A549 (cell line): ENCODE measurements at regions not wholly inside any gene's neighbourhood (a gene's known extent, or its start where the extent isn't known, plus 50 kb on each side); places are given as distances from the start of the nearest gene placed in this dataset.

Source experiments
- ATAC-seq, 2 experiments: fragments of 200-7000 bp in 1 of 2; fragments of >200 bp in 1 of 2; cut with Nextera tagmentation in 1 of 2; cut with Tn5 transposase in 1 of 2; 3 replicates each; pipeline versions ENCODE4 v1.8.0 to v1.9.1; 2018 to 2020; ENCODE audit warnings: mild to moderate bottlenecking in 1 of 2, moderate library complexity in 1 of 2
- CTCF ChIA-PET: fragments of 300-600 bp; sonication (Branson Sonifier 250); formaldehyde crosslinking; extraction: SDS; loops from one replicate; lab custom pipeline; 2021; ENCODE audit warnings: antibody characterized with exemption, inconsistent platforms; lab: Yijun Ruan, JAX
- POLR2A ChIA-PET: fragments of 350-600 bp; formaldehyde crosslinking; extraction: SDS; loops from one replicate; lab custom pipeline; 2021; ENCODE audit warnings: antibody characterized with exemption, inconsistent platforms; lab: Yijun Ruan, JAX
- DNase-seq, 2 experiments: peaks; one replicate each; pipeline versions ENCODE4 v3.0.0 to v3.0.0-alpha.2; 2011 to 2016; ENCODE audit warnings: low read depth in 1 of 2, low spot score in 1 of 2
- FAIRE-seq: peaks from 2 replicates; lab custom pipeline; 2011; peaks lifted over from hg19 to GRCh38; lab: Jason Lieb, UNC
- H3K27ac ChIP-seq, 2 experiments: fragments of >200 bp; sonication (Bioruptor Twin); formaldehyde crosslinking; 3 replicates each; pipeline ENCODE4 v1.5.1; 2016 to 2017
- H3K4me1 ChIP-seq: fragments of >200 bp; sonication (Bioruptor Twin); formaldehyde crosslinking; 3 replicates; pipeline ENCODE4 v1.6.1; 2016
- H3K4me2 ChIP-seq: fragments of >200 bp; sonication (Bioruptor Twin); formaldehyde crosslinking; 3 replicates; pipeline ENCODE4 v1.6.1; 2016
- H3K4me3 ChIP-seq: fragments of >200 bp; sonication (Bioruptor Twin); formaldehyde crosslinking; 3 replicates; pipeline ENCODE4 v1.5.1; 2016
- H3K9me3 ChIP-seq: fragments of >200 bp; sonication (Bioruptor Twin); formaldehyde crosslinking; 3 replicates; pipeline ENCODE4 v1.6.1; 2016
- CBX2 ChIP-seq: fragments of 200-600 bp; sonication (generic); IDR thresholded peaks from 2 replicates; pipeline ENCODE4 v1.6.1; 2016; ENCODE audit warnings: low read depth, mild to moderate bottlenecking, borderline replicate concordance
- CHD2 ChIP-seq: fragments of 150-350 bp; IDR thresholded peaks from 2 replicates; pipeline ENCODE4 v1.6.1; 2014; ENCODE audit warnings: low read length; ENCODE audit not compliant: partially characterized antibody
- CTCF ChIP-seq: fragments of >200 bp; sonication (Bioruptor Twin); formaldehyde crosslinking; IDR thresholded peaks from 3 replicates; pipeline ENCODE4 v1.5.1; 2016
- E2F6 ChIP-seq: IDR thresholded peaks from 2 replicates; pipeline ENCODE4 v1.6.1; 2012; ENCODE audit warnings: low read depth, borderline replicate concordance
- EHF ChIP-seq: fragments of 250-450 bp; sonication (Bioruptor Pico); IDR thresholded peaks from 2 replicates; pipeline ENCODE4 v1.5.0; 2020; ENCODE audit warnings: mild to moderate bottlenecking
- ELK1 ChIP-seq: fragments of 150-350 bp; IDR thresholded peaks from 2 replicates; pipeline ENCODE4 v1.6.1; 2014; ENCODE audit warnings: low read depth, mild to moderate bottlenecking, low read length
- ESRRA ChIP-seq: fragments of 150-350 bp; IDR thresholded peaks from 2 replicates; pipeline ENCODE4 v1.6.1; 2014; ENCODE audit warnings: mild to moderate bottlenecking, low read length, borderline replicate concordance
- FOSL2 ChIP-seq, 2 experiments: fragments of 450-650 bp in 1 of 2; fragments of >200 bp in 1 of 2; sonication (Bioruptor Twin) in 1 of 2; formaldehyde crosslinking; IDR thresholded peaks; 2 replicates each; pipeline versions ENCODE4 v1.5.0 to v1.6.1; 2016 to 2020; ENCODE audit warnings: mild to moderate bottlenecking in 1 of 2, moderate library complexity in 1 of 2
- FOXS1 ChIP-seq: fragments of 250-450 bp; sonication (Bioruptor Pico); IDR thresholded peaks from 2 replicates; pipeline ENCODE4 v1.5.0; 2020; ENCODE audit warnings: mild to moderate bottlenecking, moderate library complexity
- HDAC2 ChIP-seq: fragments of 200-600 bp; sonication (generic); IDR thresholded peaks from 2 replicates; pipeline ENCODE4 v1.6.1; 2016
- HES2 ChIP-seq: fragments of >200 bp; sonication (Bioruptor Twin); formaldehyde crosslinking; IDR thresholded peaks from 2 replicates; pipeline ENCODE4 v1.6.1; 2016
- HEYL ChIP-seq: fragments of 250-450 bp; sonication (Bioruptor Pico); IDR thresholded peaks from 2 replicates; pipeline ENCODE4 v1.8.0; 2021; ENCODE audit warnings: mild to moderate bottlenecking, moderate library complexity
- HMGXB4 ChIP-seq: fragments of 250-450 bp; sonication (Bioruptor Pico); IDR thresholded peaks from 2 replicates; pipeline ENCODE4 v1.5.0; 2021; ENCODE audit warnings: mild to moderate bottlenecking, moderate library complexity, borderline replicate concordance
- JUN ChIP-seq, 2 experiments: fragments of >200 bp; sonication (Bioruptor Twin); formaldehyde crosslinking; IDR thresholded peaks; 2 replicates in 1 of 2; 3 replicates in 1 of 2; pipeline ENCODE4 v1.6.1; 2016 to 2017
- KDM1A ChIP-seq: fragments of 200-600 bp; sonication (generic); IDR thresholded peaks from 2 replicates; pipeline ENCODE4 v1.6.1; 2016; ENCODE audit warnings: low read depth, mild to moderate bottlenecking
- MYC ChIP-seq: IDR thresholded peaks from 2 replicates; pipeline ENCODE4 v1.6.1; 2012; ENCODE audit warnings: mild to moderate bottlenecking, inconsistent platforms, low read length, improper control_type of control experiment, borderline replicate concordance
- NFE2L2 ChIP-seq: fragments of 150-350 bp; conservative IDR thresholded peaks from 2 replicates; pipeline ENCODE4 v1.6.1; 2014; ENCODE audit warnings: low read length
- NR3C1 ChIP-seq: fragments of >200 bp; sonication (Bioruptor Twin); formaldehyde crosslinking; IDR thresholded peaks from 3 replicates; pipeline ENCODE4 v1.6.1; 2017
- PBX3 ChIP-seq: IDR thresholded peaks from 2 replicates; pipeline ENCODE4 v1.6.1; 2012
- PHF8 ChIP-seq: fragments of 200-600 bp; sonication (generic); IDR thresholded peaks from 2 replicates; pipeline ENCODE4 v1.6.1; 2016; ENCODE audit warnings: low read depth, mild to moderate bottlenecking, antibody characterized with exemption, moderate library complexity, borderline replicate concordance
- POLR2A ChIP-seq: IDR thresholded peaks from 2 replicates; pipeline ENCODE4 v1.6.1; 2012; ENCODE audit warnings: mild to moderate bottlenecking, low read length
- POLR2AphosphoS2 ChIP-seq: conservative IDR thresholded peaks from 2 replicates; pipeline ENCODE4 v1.6.1; 2012; ENCODE audit warnings: low read length, improper control_type of control experiment, inconsistent platforms
- RAD21 ChIP-seq, 2 experiments: fragments of >200 bp in 1 of 2; sonication (Bioruptor Twin) in 1 of 2; formaldehyde crosslinking in 1 of 2; IDR thresholded peaks in 1 of 2; conservative IDR thresholded peaks in 1 of 2; 2 replicates in 1 of 2; 3 replicates in 1 of 2; pipeline ENCODE4 v1.6.1; 2012 to 2018; ENCODE audit warnings: inconsistent platforms in 1 of 2
- TFCP2L1 ChIP-seq: fragments of 250-450 bp; sonication (Bioruptor Pico); IDR thresholded peaks from 2 replicates; pipeline ENCODE4 v1.5.0; 2021; ENCODE audit warnings: mild to moderate bottlenecking
- TP53 ChIP-seq: fragments of 250-450 bp; sonication (Bioruptor Pico); IDR thresholded peaks from 2 replicates; pipeline ENCODE4 v1.5.0; 2021; ENCODE audit warnings: mild to moderate bottlenecking, moderate library complexity
- ZNF302 ChIP-seq: fragments of 250-450 bp; sonication (Bioruptor Pico); IDR thresholded peaks from 2 replicates; pipeline ENCODE4 v1.9.0; 2021; ENCODE audit warnings: inconsistent platforms, mild to moderate bottlenecking, moderate library complexity
- ZSCAN20 ChIP-seq: fragments of 250-450 bp; sonication (Bioruptor Pico); IDR thresholded peaks from 2 replicates; pipeline ENCODE4 v1.8.0; 2022; ENCODE audit warnings: mild to moderate bottlenecking, moderate library complexity
- WGBS: methylation state at CpG from one replicate; pipeline ENCODE4 v1.1.6; 2017; ENCODE audit errors: missing lambda C conversion rate; 5-methylcytosine and 5-hydroxymethylcytosine counted together

GRCh38 chr22:27679176-27679575 lies 122.4 kb downstream of the MN1 start:
- Histone ChIP-seq H3K4me1 (no peaks in the 10 kb centered on the region), H3K4me2 (no peak overlapping the region), H3K27ac (no peak overlapping the region), H3K9me3 (no peaks in the 10 kb centered on the region), H3K4me3 (no peak overlapping the region)
- ATAC-seq (no peak), DNase-seq (no peak), FAIRE-seq (no peak)
- CTCF ChIA-PET = no interaction called here
- POLR2A ChIA-PET = no interaction called here
- 85% methylated on average over 5 of the region's 5 CpGs for WGBS
- no peak for TF ChIP-seq NFE2L2
- no peak for TF ChIP-seq EHF (CRISPR knock-in tag)
- no peak for TF ChIP-seq JUN (IDR thresholded peaks at IDR 0.05)
- no peak for TF ChIP-seq HMGXB4 (CRISPR knock-in tag)
- no peak for TF ChIP-seq NR3C1
- TF ChIP-seq ZNF302 = no peak
- no peak for TF ChIP-seq ZSCAN20
- no peak for TF ChIP-seq E2F6
- no peak for TF ChIP-seq HES2
- TF ChIP-seq POLR2A = no peak
- no peak for TF ChIP-seq MYC
- no peak for TF ChIP-seq PBX3
- no peak for TF ChIP-seq KDM1A
- no peak for TF ChIP-seq POLR2AphosphoS2
- no peak for TF ChIP-seq ESRRA
- TF ChIP-seq CTCF = no peak
- no peak for TF ChIP-seq PHF8
- TF ChIP-seq CBX2 = no peak
- TF ChIP-seq HEYL (CRISPR knock-in tag) = no peak
- TF ChIP-seq RAD21 (conservative IDR thresholded peaks at IDR 0.05 in 1 of 2, IDR thresholded peaks at IDR 0.05 in 1 of 2) = no peak

GRCh38 chr22:27679693-27680488 lies 121.7 kb downstream of the MN1 start:
- DNase-seq = no peak
- H3K4me2 ChIP-seq = no peak overlapping the region
- no peak overlapping the region for H3K4me3 ChIP-seq
- 80% methylated on average over 6 of the region's 6 CpGs for WGBS
- no peak for FAIRE-seq
- ChIA-PET POLR2A (no interaction called here), CTCF (no interaction called here)
- ATAC-seq = no peak
- H3K27ac ChIP-seq = no peak overlapping the region
- H3K4me1 ChIP-seq = no peaks in the 10 kb centered on the region
- no peaks in the 10 kb centered on the region for H3K9me3 ChIP-seq
- no peak for TF ChIP-seq PHF8
- TF ChIP-seq TFCP2L1 (CRISPR knock-in tag) = no peak
- TF ChIP-seq FOXS1 = no peak
- no peak for TF ChIP-seq FOSL2 (IDR thresholded peaks at IDR 0.05)
- TF ChIP-seq FOSL2 (CRISPR knock-in tag; IDR thresholded peaks at IDR 0.05) = no peak
- no peak for TF ChIP-seq KDM1A
- TF ChIP-seq TP53 = no peak
- TF ChIP-seq NFE2L2 = no peak
- TF ChIP-seq ELK1 = no peak
- no peak for TF ChIP-seq CHD2
- no peak for TF ChIP-seq HDAC2
- TF ChIP-seq CBX2 = no peak
